ENCODE measurements at regions not wholly inside any gene's neighbourhood (a gene's known extent, or its start where the extent isn't known, plus 50 kb on each side); places are given as distances from the start of the nearest gene placed in this dataset.

GRCh38 chr14:39974036-39974435 lies 541.8 kb upstream of the FBXO33 start:
- no peaks in the 10 kb centered on the region for H3K36me3 Mint-ChIP-seq
- H3K27ac Mint-ChIP-seq: no peak overlapping the region
- H3K27me3 Mint-ChIP-seq: no peaks in the 10 kb centered on the region
- no peak overlapping the region for H3K4me3 Mint-ChIP-seq
- no peaks in the 10 kb centered on the region for H3K4me1 Mint-ChIP-seq
- no peaks in the 10 kb centered on the region for H3K9me3 Mint-ChIP-seq
- DNase-seq (no peak), ATAC-seq (ENCODE audit: low read depth in 2 of 2) (no peak)

DNA sequence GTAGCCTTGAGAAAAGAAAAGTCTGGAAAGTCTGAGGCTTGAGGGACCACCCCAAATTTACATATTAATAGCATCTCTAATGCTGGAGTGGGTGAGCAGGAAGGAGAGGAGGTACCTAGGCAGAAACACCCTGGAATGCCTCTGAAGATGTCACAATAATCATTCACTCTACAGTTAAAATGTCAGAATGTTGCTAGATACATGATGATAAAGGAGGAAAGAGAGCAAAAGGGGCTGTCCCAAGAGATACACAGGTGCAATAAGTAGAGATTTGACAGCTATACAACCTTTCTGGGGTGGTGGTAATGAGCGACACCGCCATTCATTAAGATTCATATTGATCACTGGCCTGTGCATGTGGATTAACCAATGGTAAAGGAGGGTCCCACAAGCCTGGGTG lies 540.5 kb upstream of the FBXO33 start:
- no peaks in the 10 kb centered on the region for H3K27me3 Mint-ChIP-seq
- ATAC-seq (ENCODE audit: low read depth in 2 of 2) (no peak), DNase-seq (no peak)
- H3K9me3 Mint-ChIP-seq: peaks cover 0 to 4% (median 0%) of the 10 kb centered on the region in 7 donors
- no peaks in the 10 kb centered on the region for H3K4me1 Mint-ChIP-seq
- no peaks in the 10 kb centered on the region for H3K36me3 Mint-ChIP-seq
- H3K4me3 Mint-ChIP-seq: no peak overlapping the region
- H3K27ac Mint-ChIP-seq: no peak overlapping the region

- no peaks in the 10 kb centered on the region for H3K4me1 Mint-ChIP-seq
- H3K36me3 Mint-ChIP-seq: no peaks in the 10 kb centered on the region
- peaks cover 0 to 5% (median 2%) of the 10 kb centered on the region in 7 donors for H3K9me3 Mint-ChIP-seq
- no peak overlapping the region for H3K4me3 Mint-ChIP-seq
- no peaks in the 10 kb centered on the region for H3K27me3 Mint-ChIP-seq
- no peak overlapping the region for H3K27ac Mint-ChIP-seq
- ATAC-seq (ENCODE audit: low read depth in 2 of 2) (no peak), DNase-seq (no peak)
These were observed 535.7 kb upstream of the FBXO33 start for GRCh38 chr14:39967885-39968284.

- Mint-ChIP-seq H3K27me3 (peaks cover 0 to 4% (median 0%) of the 10 kb centered on the region in 3 donors), H3K4me1 (no peaks in the 10 kb centered on the region), H3K36me3 (no peaks in the 10 kb centered on the region), H3K27ac (no peak overlapping the region), H3K4me3 (no peak overlapping the region), H3K9me3 (peaks cover 3 to 26% (median 9%) of the 10 kb centered on the region in 7 donors)
- ATAC-seq (ENCODE audit: low read depth in 2 of 2) (no peak), DNase-seq (no peak)
These were observed 525.8 kb upstream of the FBXO33 start for GRCh38 chr14:39957987-39958386.

DNA sequence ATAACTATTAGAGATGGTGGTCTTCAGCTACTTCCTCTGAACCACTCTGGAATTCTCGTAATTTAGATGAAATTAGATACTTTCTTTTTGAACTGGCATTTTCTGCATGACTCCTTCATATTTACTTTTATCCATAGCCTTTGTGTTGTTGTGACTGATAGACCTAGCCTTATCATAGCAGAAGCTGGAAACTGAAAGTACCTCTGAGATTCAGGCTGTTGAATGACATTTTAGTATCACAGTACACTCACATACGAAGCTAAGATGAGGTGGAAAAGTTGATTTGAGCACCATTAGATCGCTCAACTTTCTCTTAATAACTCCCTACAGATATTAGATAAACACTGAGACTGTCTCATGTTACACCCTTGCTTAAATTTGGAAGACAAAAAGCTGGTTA lies 525.1 kb upstream of the FBXO33 start:
- H3K27ac Mint-ChIP-seq: no peak overlapping the region
- peaks cover 0 to 6% (median 0%) of the 10 kb centered on the region in 3 donors for H3K27me3 Mint-ChIP-seq
- ATAC-seq (ENCODE audit: low read depth in 2 of 2) (no peak), DNase-seq (no peak)
- no peaks in the 10 kb centered on the region for H3K36me3 Mint-ChIP-seq
- H3K4me1 Mint-ChIP-seq: no peaks in the 10 kb centered on the region
- peaks cover 5 to 27% (median 13%) of the 10 kb centered on the region in 7 donors for H3K9me3 Mint-ChIP-seq
- H3K4me3 Mint-ChIP-seq: no peak overlapping the region

- no peak overlapping the region for H3K4me3 Mint-ChIP-seq
- DNase-seq (no peak), ATAC-seq (ENCODE audit: low read depth in 2 of 2) (no peak)
- H3K4me1 Mint-ChIP-seq: no peaks in the 10 kb centered on the region
- H3K27me3 Mint-ChIP-seq: peaks cover 0 to 6% (median 0%) of the 10 kb centered on the region in 3 donors
- H3K27ac Mint-ChIP-seq: no peak overlapping the region
- H3K9me3 Mint-ChIP-seq: peaks cover 5 to 23% (median 13%) of the 10 kb centered on the region in 7 donors
- H3K36me3 Mint-ChIP-seq: no peaks in the 10 kb centered on the region
These were observed 524.1 kb upstream of the FBXO33 start for GRCh38 chr14:39956372-39956771.

- no peak overlapping the region for H3K4me3 Mint-ChIP-seq
- peaks cover 0 to 3% (median 0%) of the 10 kb centered on the region in 3 donors for H3K27me3 Mint-ChIP-seq
- ATAC-seq (ENCODE audit: low read depth in 2 of 2) (no peak), DNase-seq (no peak)
- peaks cover 4 to 14% (median 7%) of the 10 kb centered on the region in 7 donors for H3K9me3 Mint-ChIP-seq
- no peaks in the 10 kb centered on the region for H3K4me1 Mint-ChIP-seq
- H3K27ac Mint-ChIP-seq: no peak overlapping the region
- no peaks in the 10 kb centered on the region for H3K36me3 Mint-ChIP-seq
These were observed 516.0 kb upstream of the FBXO33 start for GRCh38 chr14:39948235-39948634.

- Mint-ChIP-seq H3K27ac (no peak overlapping the region), H3K9me3 (peaks cover 0 to 10% (median 4%) of the 10 kb centered on the region in 7 donors), H3K36me3 (no peaks in the 10 kb centered on the region), H3K27me3 (no peaks in the 10 kb centered on the region), H3K4me3 (peak overlapping the region in 1 of 8 donors; percentile 57), H3K4me1 (no peaks in the 10 kb centered on the region)
- ATAC-seq (ENCODE audit: low read depth in 2 of 2) (no peak), DNase-seq (no peak)
These were observed 514.6 kb upstream of the FBXO33 start for GRCh38 chr14:39946807-39947206.

GRCh38 chr14:39939023-39939422 lies 506.8 kb upstream of the FBXO33 start:
- Mint-ChIP-seq H3K9me3 (peaks cover 0 to 6% (median 0%) of the 10 kb centered on the region in 7 donors), H3K27ac (no peak overlapping the region), H3K4me3 (no peak overlapping the region), H3K4me1 (no peaks in the 10 kb centered on the region), H3K27me3 (no peaks in the 10 kb centered on the region), H3K36me3 (no peaks in the 10 kb centered on the region)
- DNase-seq (no peak), ATAC-seq (ENCODE audit: low read depth in 2 of 2) (no peak)

DNA sequence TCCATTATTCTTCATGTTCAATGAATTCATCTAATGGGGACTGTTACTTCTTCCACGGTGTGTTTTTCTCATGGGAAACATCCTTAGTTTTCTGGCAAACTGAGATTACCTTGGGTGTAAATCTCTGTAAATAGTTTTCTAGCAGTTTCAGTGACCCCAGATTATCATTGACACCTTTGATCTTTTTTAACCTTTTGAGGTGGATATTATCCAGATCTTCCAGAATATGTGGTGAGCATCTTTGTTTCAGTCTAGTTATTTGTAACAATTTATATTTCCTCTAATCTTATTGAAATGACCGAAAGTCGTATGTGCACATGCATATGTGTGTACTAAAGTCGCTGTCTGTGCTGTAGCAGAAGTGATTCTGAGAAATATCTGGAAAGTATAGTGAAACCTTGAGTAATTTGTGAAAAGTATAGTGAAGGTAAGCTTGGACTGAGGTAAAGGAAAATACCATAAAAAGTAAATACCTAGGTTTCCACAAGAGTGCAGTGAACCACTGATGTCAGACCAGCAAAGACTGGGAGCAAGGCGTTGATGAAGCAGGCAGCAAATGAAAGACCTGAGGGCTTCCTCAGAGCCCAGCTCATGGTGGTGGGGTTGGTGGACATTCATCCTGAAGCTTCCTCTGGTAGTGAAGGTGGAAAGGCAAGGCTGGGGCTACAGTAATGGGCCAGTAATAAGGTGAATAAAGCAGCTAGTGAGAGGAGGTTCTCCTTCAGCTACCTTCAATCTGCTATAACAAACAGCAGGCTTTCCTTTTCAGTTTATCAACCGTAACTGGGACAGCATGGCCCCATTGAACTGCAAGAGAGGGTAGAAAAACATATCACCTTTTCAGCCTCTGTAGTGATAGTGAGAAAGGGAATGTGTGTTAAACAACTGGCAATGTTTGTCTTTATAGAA lies 480.2 kb upstream of the FBXO33 start:
- no peaks in the 10 kb centered on the region for H3K4me1 Mint-ChIP-seq
- no peaks in the 10 kb centered on the region for H3K36me3 Mint-ChIP-seq
- H3K4me3 Mint-ChIP-seq: no peak overlapping the region
- H3K9me3 Mint-ChIP-seq: peaks cover 0 to 2% (median 0%) of the 10 kb centered on the region in 7 donors
- no peak overlapping the region for H3K27ac Mint-ChIP-seq
- H3K27me3 Mint-ChIP-seq: no peaks in the 10 kb centered on the region
- DNase-seq: no peak
- ATAC-seq (ENCODE audit: low read depth in 2 of 2): no peak

- Mint-ChIP-seq H3K27ac (no peak overlapping the region), H3K4me3 (no peak overlapping the region), H3K4me1 (no peaks in the 10 kb centered on the region), H3K9me3 (peaks cover 3 to 19% (median 6%) of the 10 kb centered on the region in 7 donors), H3K27me3 (no peaks in the 10 kb centered on the region), H3K36me3 (no peaks in the 10 kb centered on the region)
- DNase-seq: no peak
- no peak for ATAC-seq (ENCODE audit: low read depth in 2 of 2)
These were observed 465.4 kb upstream of the FBXO33 start for GRCh38 chr14:39897657-39898056.

- DNase-seq (no peak), ATAC-seq (ENCODE audit: low read depth in 2 of 2) (no peak)
- Mint-ChIP-seq H3K9me3 (peaks cover 2 to 40% (median 17%) of the 10 kb centered on the region in 7 donors), H3K4me1 (no peaks in the 10 kb centered on the region), H3K4me3 (no peak overlapping the region), H3K27ac (no peak overlapping the region), H3K36me3 (no peaks in the 10 kb centered on the region), H3K27me3 (no peaks in the 10 kb centered on the region)
These were observed 457.8 kb upstream of the FBXO33 start for GRCh38 chr14:39890026-39890425.

GRCh38 chr14:39884091-39884490 lies 451.9 kb upstream of the FBXO33 start:
- H3K27me3 Mint-ChIP-seq: no peaks in the 10 kb centered on the region
- H3K9me3 Mint-ChIP-seq: peaks cover 2 to 18% (median 11%) of the 10 kb centered on the region in 7 donors
- DNase-seq: no peak
- ATAC-seq (ENCODE audit: low read depth in 2 of 2): no peak
- H3K4me1 Mint-ChIP-seq: no peaks in the 10 kb centered on the region
- H3K36me3 Mint-ChIP-seq: no peaks in the 10 kb centered on the region
- H3K27ac Mint-ChIP-seq: no peak overlapping the region
- peak overlapping the region in 1 of 8 donors; percentile 15 for H3K4me3 Mint-ChIP-seq

DNA sequence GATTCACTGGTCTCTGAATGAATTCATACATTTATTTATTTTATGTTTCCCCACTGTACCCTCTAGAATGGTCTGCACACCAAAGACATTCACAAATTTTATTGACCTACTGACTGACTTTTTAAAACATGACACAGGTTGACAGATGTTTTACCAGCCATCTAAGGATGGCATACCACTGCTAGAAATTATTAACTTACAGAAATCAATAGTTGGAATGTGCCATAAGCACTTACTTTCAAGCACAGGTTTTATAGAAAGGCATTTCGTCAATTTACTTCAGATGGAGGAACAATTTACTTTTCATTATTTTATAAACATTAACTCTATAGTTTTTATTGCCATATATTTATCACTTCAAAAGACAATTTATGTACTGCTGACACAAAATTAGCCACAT lies 448.7 kb upstream of the FBXO33 start:
- ATAC-seq (ENCODE audit: low read depth in 2 of 2): no peak
- Mint-ChIP-seq H3K4me1 (no peaks in the 10 kb centered on the region), H3K36me3 (no peaks in the 10 kb centered on the region), H3K4me3 (no peak overlapping the region), H3K9me3 (peaks cover 0 to 5% (median 0%) of the 10 kb centered on the region in 7 donors), H3K27ac (peak overlapping the region in 1 of 6 donors; percentile 41), H3K27me3 (no peaks in the 10 kb centered on the region)
- no peak for DNase-seq
